Bronchial epithelial cell (primary cell): ENCODE measurements at regions not wholly inside any gene's neighbourhood (a gene's known extent, or its start where the extent isn't known, plus 50 kb on each side); places are given as distances from the start of the nearest gene placed in this dataset.

ENCODE experiments used
- DNase-seq: peaks from one replicate; pipeline ENCODE4 v3.0.0-alpha.2; 2010; ENCODE audit warnings: low read depth
- FAIRE-seq: peaks from 2 replicates; lab custom pipeline; 2011; peaks lifted over from hg19 to GRCh38; lab: Jason Lieb, UNC
- H3K27me3 ChIP-seq: 2 replicates; pipeline ENCODE4 v1.5.1; 2011; ENCODE audit warnings: low read length; ENCODE audit not compliant: control insufficient read depth, insufficient read depth
- H3K36me3 ChIP-seq: 2 replicates; pipeline ENCODE4 v1.5.1; 2011; ENCODE audit warnings: low read length; ENCODE audit not compliant: control insufficient read depth, insufficient read depth
- H3K4me3 ChIP-seq: 2 replicates; pipeline ENCODE4 v1.5.1; 2011; ENCODE audit warnings: mild to moderate bottlenecking, low read depth, low read length, control low read depth
- CTCF ChIP-seq: IDR thresholded peaks from 2 replicates; pipeline ENCODE4 v1.5.1; 2011; ENCODE audit warnings: mild to moderate bottlenecking, moderate library complexity, low read length, control low read depth, inconsistent platforms; ENCODE audit not compliant: insufficient read depth, severe bottlenecking

GRCh38 chr20:57797401-57797800 lies 87.6 kb upstream of the PMEPA1 start:
- no peak for TF ChIP-seq CTCF
- Histone ChIP-seq H3K27me3 (peaks cover 9% of the 10 kb centered on the region), H3K4me3 (no peak overlapping the region), H3K36me3 (no peaks in the 10 kb centered on the region)
- FAIRE-seq: no peak
- no peak for DNase-seq

- FAIRE-seq (no peak), DNase-seq (no peak)
- TF ChIP-seq CTCF: no peak
- no peak overlapping the region for H3K4me3 ChIP-seq
- H3K27me3 ChIP-seq: peaks cover 9% of the 10 kb centered on the region
- no peaks in the 10 kb centered on the region for H3K36me3 ChIP-seq
Observed at GRCh38 chr20:57795977-57796560, 86.3 kb upstream of the PMEPA1 start.

GRCh38 chr20:57795342-57795697 lies 85.5 kb upstream of the PMEPA1 start:
- no peaks in the 10 kb centered on the region for H3K36me3 ChIP-seq
- no peak for FAIRE-seq
- TF ChIP-seq CTCF: no peak

GRCh38 chr20:57794600-57795341 lies 85.0 kb upstream of the PMEPA1 start:
- Histone ChIP-seq H3K27me3 (peaks cover 6% of the 10 kb centered on the region), H3K36me3 (no peaks in the 10 kb centered on the region), H3K4me3 (no peak overlapping the region)
- no peak for DNase-seq
- no peak for TF ChIP-seq CTCF
- FAIRE-seq: no peak

More at GRCh38 chr20:57795342-57795697, 85.5 kb upstream of the PMEPA1 start:
- no peak for DNase-seq
- Histone ChIP-seq H3K4me3 (no peak overlapping the region), H3K27me3 (peaks cover 9% of the 10 kb centered on the region)

GRCh38 chr20:57794036-57794435 lies 84.2 kb upstream of the PMEPA1 start:
- Histone ChIP-seq H3K4me3 (no peak overlapping the region), H3K27me3 (peaks cover 2% of the 10 kb centered on the region), H3K36me3 (no peaks in the 10 kb centered on the region)
- DNase-seq (no peak), FAIRE-seq (no peak)
- TF ChIP-seq CTCF: no peak

- FAIRE-seq: no peak
- Histone ChIP-seq H3K36me3 (no peaks in the 10 kb centered on the region), H3K27me3 (peaks cover 2% of the 10 kb centered on the region), H3K4me3 (no peak overlapping the region)
- no peak for DNase-seq
- TF ChIP-seq CTCF: no peak
Observed at GRCh38 chr20:57793421-57793820, 83.6 kb upstream of the PMEPA1 start.
